ENCODE measurements at regions not wholly inside any gene's neighbourhood (a gene's known extent, or its start where the extent isn't known, plus 50 kb on each side); places are given as distances from the start of the nearest gene placed in this dataset.

- Histone ChIP-seq H2BK12ac (ENCODE audit: low read depth, low read length) (no peak overlapping the region), H3K4me2 (ENCODE audit: insufficient read depth in 1 of 2, low read depth in 2 of 2, low read length in 2 of 2) (no peak overlapping the region), H4K20me1 (replicated peaks in 1 of 2; ENCODE audit: control insufficient read depth in 1 of 2, insufficient read depth in 2 of 2, low read length in 2 of 2) (no peaks in the 10 kb centered on the region), H4K8ac (ENCODE audit: extremely low read depth, insufficient read depth, low read length) (no peak overlapping the region), H3K56ac (replicated peaks; ENCODE audit: insufficient read length, low read depth, low read length) (no peak overlapping the region), H3K4me3 (ENCODE audit: extremely low read depth in 1 of 4, insufficient read depth in 2 of 4, low read depth in 3 of 4, low read length in 4 of 4) (no peak overlapping the region), H4K5ac (ENCODE audit: insufficient read length, low read depth, low read length) (no peak overlapping the region), H3K14ac (ENCODE audit: insufficient read length) (no peak overlapping the region), H2BK120ac (replicated peaks; ENCODE audit: low read depth, low read length) (no peak overlapping the region), H4K91ac (replicated peaks; ENCODE audit: insufficient read length, low read length) (no peak overlapping the region), H3K27me3 (replicated peaks in 1 of 4; ENCODE audit: control insufficient read depth in 3 of 4, extremely low read depth in 1 of 4, insufficient read depth in 3 of 4, low read length in 3 of 4) (no peaks in the 10 kb centered on the region), H2BK5ac (ENCODE audit: low read depth, low read length) (no peak overlapping the region), H3K27ac (ENCODE audit: low read depth, low read length) (no peak overlapping the region), H2AK5ac (ENCODE audit: low read depth, low read length) (no peak overlapping the region), H3K4me1 (replicated peaks in 1 of 4; ENCODE audit: control insufficient read depth in 3 of 4, insufficient read depth in 4 of 4, low read length in 3 of 4) (no peaks in the 10 kb centered on the region), H2BK20ac (ENCODE audit: low read length) (no peak overlapping the region), H3K79me2 (ENCODE audit: control insufficient read depth in 1 of 2, insufficient read depth in 2 of 2, low read length in 2 of 2) (no peaks in the 10 kb centered on the region), H3K23me2 (ENCODE audit: low read depth, low read length) (no peaks in the 10 kb centered on the region), H3K18ac (ENCODE audit: extremely low read depth, low read length) (no peak overlapping the region), H3K9me3 (ENCODE audit: insufficient read depth in 2 of 2, low read depth in 1 of 2, low read length in 1 of 2) (peaks cover 0 to 5% of the 10 kb centered on the region in 2 experiments; a peak in 2 of 4 replicates), H3K79me1 (ENCODE audit: low read depth, low read length) (no peaks in the 10 kb centered on the region), H2AFZ (ENCODE audit: low read length) (no peak overlapping the region), H3K36me3 (ENCODE audit: control insufficient read depth in 2 of 4, insufficient read depth in 4 of 4, low read length in 3 of 4) (no peaks in the 10 kb centered on the region), H3K4ac (replicated peaks; ENCODE audit: insufficient read length, low read depth, low read length) (no peak overlapping the region), H3K9ac (replicated peaks in 1 of 4; ENCODE audit: extremely low read depth in 1 of 4, low read depth in 3 of 4, low read length in 3 of 4) (no peak overlapping the region), H2BK15ac (ENCODE audit: low read length) (no peak overlapping the region), H3K23ac (ENCODE audit: insufficient read length) (no peak overlapping the region)
- no peak for DNase-seq (ENCODE audit: low read depth in 1 of 2, low spot score in 2 of 2)
- WGBS, 2 experiments (ENCODE audit: extremely low coverage in 1 of 2, insufficient coverage in 1 of 2, insufficient read length in 1 of 2, insufficient replicate concordance in 2 of 2, low coverage in 1 of 2, low lambda C conversion rate in 2 of 2, missing lambda C conversion rate in 1 of 2) = 67% methylated on average over 1 of the region's 3 CpGs; no CpG with 5 or more reads in 1 of the 2 experiments
- FAIRE-seq = no peak
- POLR2A ChIA-PET (ENCODE audit: partially characterized antibody) = no interaction called here
- CTCF ChIA-PET (ENCODE audit: partially characterized antibody) = no interaction called here
- TF ChIP-seq HDAC6 (IDR thresholded peaks at IDR 0.05; ENCODE audit: low read depth, low read length) (no peak), BRCA1 (IDR thresholded peaks at IDR 0.05; ENCODE audit: low read depth, low read length) (no peak), JUND (IDR thresholded peaks at IDR 0.05; ENCODE audit: low read length) (no peak), RBBP5 (IDR thresholded peaks at IDR 0.05; ENCODE audit: borderline replicate concordance, low read depth, low read length) (no peak), NANOG (IDR thresholded peaks at IDR 0.05; ENCODE audit: insufficient read depth, low read depth, low read length, poor library complexity, severe bottlenecking) (no peak), BCL11A (IDR thresholded peaks at IDR 0.05; ENCODE audit: low read depth in 2 of 2, low read length in 2 of 2) (no peak), KDM1A (IDR thresholded peaks at IDR 0.05; ENCODE audit: borderline replicate concordance, low read length) (no peak), MAFK (IDR thresholded peaks at IDR 0.05; ENCODE audit: low read depth, low read length) (no peak), ZNF274 (IDR thresholded peaks at IDR 0.05; ENCODE audit: borderline replicate concordance, extremely low read depth, low read length) (no peak), POLR2A (IDR thresholded peaks at IDR 0.05; ENCODE audit: control extremely low read depth in 1 of 2, low read depth in 2 of 2, low read length in 2 of 2) (no peak), SP4 (IDR thresholded peaks at IDR 0.05; ENCODE audit: low read length) (no peak), CTBP2 (IDR thresholded peaks at IDR 0.05; ENCODE audit: borderline replicate concordance, insufficient read depth, insufficient read length, low read length) (no peak), CTCF (IDR thresholded peaks at IDR 0.05; ENCODE audit: control extremely low read depth in 1 of 3, insufficient read depth in 1 of 3, low read depth in 1 of 3, low read length in 3 of 3) (no peak), TBP (IDR thresholded peaks at IDR 0.05; ENCODE audit: low read depth, low read length) (no peak)
Measured at GRCh38 chr6:135644394-135644793, 146.9 kb upstream of the AHI1 start.
